ENCODE measurements at regions not wholly inside any gene's neighbourhood (a gene's known extent, or its start where the extent isn't known, plus 50 kb on each side); places are given as distances from the start of the nearest gene placed in this dataset.
A peak's percentile ranks its signal among the peaks of the same experiment; 100 is the strongest.

- no peak for DNase-seq
These were observed 890.8 kb downstream of the NLGN4Y start for GRCh38 chrY:15415165-15415564.

- DNase-seq = no peak
These were observed 894.3 kb downstream of the NLGN4Y start for GRCh38 chrY:15418613-15419012.

- DNase-seq = peak in 1 of 2 experiments; percentile 9
These were observed 900.4 kb downstream of the NLGN4Y start for GRCh38 chrY:15424665-15425132.

GRCh38 chrY:15440021-15440695 lies 915.8 kb downstream of the NLGN4Y start:
- DNase-seq = no peak

- DNase-seq = no peak
These were observed 916.5 kb downstream of the NLGN4Y start for GRCh38 chrY:15440696-15441408.

- no peak for DNase-seq
These were observed 917.5 kb downstream of the NLGN4Y start for GRCh38 chrY:15441878-15442277.

GRCh38 chrY:15445871-15446270 lies 921.5 kb downstream of the NLGN4Y start:
- DNase-seq = no peak

- no peak for DNase-seq
These were observed 922.5 kb downstream of the NLGN4Y start for GRCh38 chrY:15446861-15447260.

- DNase-seq = no peak
These were observed 923.6 kb downstream of the NLGN4Y start for GRCh38 chrY:15447959-15448358.

- no peak for DNase-seq
These were observed 931.0 kb downstream of the NLGN4Y start for GRCh38 chrY:15455133-15455937.

- DNase-seq = peak; percentile 68 to 74
These were observed 931.7 kb downstream of the NLGN4Y start for GRCh38 chrY:15455980-15456469.

GRCh38 chrY:15456491-15456890 lies 932.2 kb downstream of the NLGN4Y start:
- peak in 1 of 2 experiments; percentile 10 for DNase-seq

- DNase-seq = no peak
These were observed 933.4 kb downstream of the NLGN4Y start for GRCh38 chrY:15457682-15458081.

GRCh38 chrY:15458426-15458825 lies 934.1 kb downstream of the NLGN4Y start:
- no peak for DNase-seq

- no peak for DNase-seq
These were observed 941.6 kb downstream of the NLGN4Y start for GRCh38 chrY:15465880-15466279.

GRCh38 chrY:15466891-15467290 lies 942.6 kb downstream of the NLGN4Y start:
- no peak for DNase-seq

GRCh38 chrY:15468091-15468490 lies 943.8 kb downstream of the NLGN4Y start:
- DNase-seq = no peak

GRCh38 chrY:15471371-15471770 lies 947.0 kb downstream of the NLGN4Y start:
- DNase-seq = no peak

GRCh38 chrY:15478348-15478963 lies 954.1 kb downstream of the NLGN4Y start:
- no peak for DNase-seq

- DNase-seq = no peak
These were observed 976.2 kb downstream of the NLGN4Y start for GRCh38 chrY:15500536-15500935.

GRCh38 chrY:15501181-15501580 lies 976.9 kb downstream of the NLGN4Y start:
- no peak for DNase-seq

GRCh38 chrY:15510288-15510687 lies 986.0 kb downstream of the NLGN4Y start:
- no peak for DNase-seq

Data from stimulated activated CD4-positive, alpha-beta T cell treated with anti-CD3 and anti-CD28 coated beads, Interleukin-4, amount 100 ng/mL, for 4 hours (primary cell).